GM12891 (cell line): ENCODE measurements at regions not wholly inside any gene's neighbourhood (a gene's known extent, or its start where the extent isn't known, plus 50 kb on each side); places are given as distances from the start of the nearest gene placed in this dataset.

Experiments used
- DNase-seq: peaks from one replicate; pipeline ENCODE4 v3.0.0; 2011; ENCODE audit warnings: low spot score; ENCODE audit not compliant: insufficient read length
- FAIRE-seq: peaks from 2 replicates; lab custom pipeline; 2011; peaks lifted over from hg19 to GRCh38; lab: Jason Lieb, UNC
- PAX5 ChIP-seq: IDR thresholded peaks from 2 replicates; pipeline ENCODE4 v1.6.1; 2011; ENCODE audit warnings: low read length, moderate library complexity, mild to moderate bottlenecking; ENCODE audit not compliant: insufficient read depth, severe bottlenecking
- POLR2A ChIP-seq: IDR thresholded peaks from 2 replicates; pipeline ENCODE4 v1.6.1; 2011; ENCODE audit warnings: low read depth, low read length, control low read depth
- POLR2AphosphoS5 ChIP-seq: IDR thresholded peaks from 2 replicates; pipeline ENCODE4 v1.6.1; 2011; ENCODE audit warnings: low read depth, low read length, control low read depth
- POU2F2 ChIP-seq: IDR thresholded peaks from 2 replicates; pipeline ENCODE4 v1.6.1; 2011; ENCODE audit warnings: low read depth, mild to moderate bottlenecking, control low read depth, low read length, moderate library complexity
- SPI1 ChIP-seq: IDR thresholded peaks from 2 replicates; pipeline ENCODE4 v1.6.1; 2011; ENCODE audit warnings: low read depth, low read length, control low read depth
- TAF1 ChIP-seq: IDR thresholded peaks from 2 replicates; pipeline ENCODE4 v1.6.1; 2011; ENCODE audit warnings: low read depth, low read length, control low read depth

DNA sequence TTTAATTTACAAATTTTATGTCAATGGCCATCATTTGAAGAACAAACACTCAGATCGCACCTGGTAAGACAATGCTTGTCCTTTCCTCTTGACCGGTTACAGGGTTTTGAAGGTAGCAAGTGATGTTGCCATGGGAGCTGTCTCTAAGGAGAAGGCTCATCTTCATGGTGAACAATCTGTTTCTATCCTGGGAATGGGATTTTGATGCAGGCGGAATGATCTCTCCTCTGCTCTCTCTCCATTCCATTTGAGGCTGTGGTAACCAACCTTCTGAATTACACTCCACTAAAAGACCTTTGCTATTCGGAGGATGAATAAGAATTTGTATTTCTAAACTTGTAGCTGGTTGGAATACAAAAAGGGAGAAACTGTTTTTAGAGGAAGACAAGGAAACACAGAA, 57.9 kb upstream of the SLC5A9 start:
- FAIRE-seq = no peak
- DNase-seq = no peak
- no peak for TF ChIP-seq POLR2A
- no peak for TF ChIP-seq POLR2AphosphoS5
- TF ChIP-seq SPI1 = no peak
- no peak for TF ChIP-seq TAF1
- no peak for TF ChIP-seq POU2F2
- no peak for TF ChIP-seq PAX5

DNA sequence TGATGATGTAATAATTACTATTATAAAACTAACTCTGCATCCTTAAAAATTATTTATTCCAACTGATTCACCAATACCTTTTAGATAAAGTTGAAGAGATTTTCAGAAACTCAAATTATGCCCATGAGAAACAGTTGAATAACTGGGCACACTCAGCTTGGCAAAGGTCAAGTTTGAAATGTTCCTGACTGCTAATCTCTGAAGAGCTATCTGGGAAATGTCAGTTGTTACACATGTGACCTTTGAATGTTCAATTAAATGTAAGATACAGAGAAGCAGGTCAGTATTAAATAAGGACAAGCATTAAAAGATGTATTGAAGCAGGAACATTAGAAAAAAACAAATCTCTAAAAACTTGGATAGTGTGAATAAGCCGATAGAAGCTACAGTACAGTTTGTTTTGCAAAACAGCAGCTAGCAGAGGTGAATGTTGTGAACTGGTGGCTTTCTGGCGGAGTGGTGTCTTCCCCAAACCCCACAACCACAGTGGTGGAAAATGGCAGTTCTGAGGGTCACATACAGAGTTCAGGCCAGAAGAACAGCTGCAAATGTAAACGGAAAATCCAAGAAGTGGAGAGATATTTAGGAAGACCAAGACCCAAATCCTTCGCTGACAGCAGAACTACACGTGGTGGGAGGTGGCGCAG, 61.9 kb upstream of the SLC5A9 start:
- no peak for FAIRE-seq
- TF ChIP-seq SPI1 (no peak), POLR2AphosphoS5 (no peak), POLR2A (no peak), POU2F2 (no peak), TAF1 (no peak), PAX5 (no peak)
- no peak for DNase-seq

DNA sequence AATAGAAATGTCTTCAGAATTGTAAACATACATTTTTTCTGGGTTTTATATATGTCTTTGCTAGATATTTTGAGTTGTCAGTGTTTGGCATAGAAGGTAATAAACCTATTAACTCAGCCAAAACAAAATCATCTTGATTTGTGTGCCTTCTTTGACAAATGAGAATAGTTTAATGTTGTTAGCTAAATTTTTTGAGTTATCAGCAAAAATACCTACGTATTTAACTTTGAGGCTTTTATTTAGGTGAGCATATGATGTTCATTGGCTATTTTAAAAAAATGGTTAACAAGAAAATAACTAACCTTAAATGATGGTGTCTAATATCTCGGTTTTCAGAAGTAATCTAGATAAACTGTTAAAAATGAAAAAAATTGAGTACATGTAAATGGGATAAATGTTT, 83.2 kb upstream of the SLC5A9 start:
- TF ChIP-seq PAX5 = no peak
- TF ChIP-seq POU2F2 = no peak
- TF ChIP-seq POLR2A = no peak
- no peak for TF ChIP-seq POLR2AphosphoS5
- no peak for TF ChIP-seq SPI1
- DNase-seq (no peak), FAIRE-seq (no peak)

DNA sequence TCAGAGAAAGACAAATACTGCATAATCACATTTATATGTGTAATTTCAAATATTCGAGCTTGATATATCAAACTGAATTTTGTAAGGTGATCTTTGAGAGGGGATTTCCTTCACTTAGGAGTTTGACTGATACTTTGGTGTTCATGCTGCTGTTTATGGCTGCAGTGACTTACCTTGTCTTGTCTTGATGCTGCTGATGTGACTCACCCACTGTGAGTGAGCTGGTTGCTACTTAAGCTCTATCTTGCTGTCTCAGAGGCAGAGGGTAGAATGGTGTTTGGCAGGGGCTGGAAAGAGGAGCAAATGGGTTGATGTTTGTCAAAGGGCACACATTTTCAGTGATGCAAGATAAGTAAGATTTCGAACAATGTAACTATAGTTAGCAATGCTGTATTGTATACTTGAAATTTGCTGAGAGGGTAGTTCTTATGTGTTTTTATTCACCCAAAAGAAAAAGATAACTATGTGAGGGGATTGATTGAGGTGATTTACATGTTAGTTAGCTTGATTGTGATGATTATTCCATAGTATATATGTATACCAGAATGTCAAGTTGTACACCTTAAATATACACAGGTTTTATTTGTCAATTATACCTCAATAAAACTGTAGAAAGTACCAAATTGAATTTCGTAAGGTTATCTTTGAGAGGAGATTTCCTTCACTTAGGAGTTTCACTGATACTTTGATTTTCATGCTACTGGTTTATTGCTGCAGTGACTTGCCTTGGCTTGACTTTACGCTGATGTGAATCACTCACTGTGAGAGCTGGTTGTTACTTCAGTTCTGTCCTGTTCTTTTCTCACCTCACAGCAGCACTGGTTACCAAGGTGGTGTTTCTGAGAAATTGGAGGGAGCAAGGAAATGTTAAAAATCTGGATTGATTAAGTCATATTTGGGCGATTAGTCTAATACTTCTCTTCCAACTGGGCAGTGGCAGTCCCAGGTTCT, 94.5 kb upstream of the SLC5A9 start:
- FAIRE-seq (no peak), DNase-seq (no peak)
- TF ChIP-seq POLR2AphosphoS5 = no peak

DNA sequence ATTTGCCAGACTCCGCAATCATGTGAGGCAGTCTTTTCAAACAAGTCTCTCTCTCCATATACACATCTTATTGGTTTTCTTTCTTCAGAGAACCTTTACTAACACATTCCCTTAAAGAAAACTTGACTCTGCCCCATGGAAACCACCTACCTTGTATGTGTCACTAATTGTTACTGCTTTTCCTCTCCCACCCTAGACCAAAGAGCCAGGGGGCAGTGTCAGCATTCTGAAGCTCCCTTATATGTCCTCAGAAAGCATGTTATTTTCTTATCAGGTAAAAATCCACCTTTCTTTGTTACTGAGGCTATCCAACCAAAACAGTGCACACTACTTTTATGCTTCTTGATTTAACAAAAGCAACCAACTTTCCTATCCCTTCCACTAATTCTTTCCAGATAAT, 98.9 kb upstream of the SLC5A9 start:
- FAIRE-seq (no peak), DNase-seq (no peak)
- TF ChIP-seq POLR2AphosphoS5 (no peak), TAF1 (no peak), PAX5 (no peak), POLR2A (no peak)

DNA sequence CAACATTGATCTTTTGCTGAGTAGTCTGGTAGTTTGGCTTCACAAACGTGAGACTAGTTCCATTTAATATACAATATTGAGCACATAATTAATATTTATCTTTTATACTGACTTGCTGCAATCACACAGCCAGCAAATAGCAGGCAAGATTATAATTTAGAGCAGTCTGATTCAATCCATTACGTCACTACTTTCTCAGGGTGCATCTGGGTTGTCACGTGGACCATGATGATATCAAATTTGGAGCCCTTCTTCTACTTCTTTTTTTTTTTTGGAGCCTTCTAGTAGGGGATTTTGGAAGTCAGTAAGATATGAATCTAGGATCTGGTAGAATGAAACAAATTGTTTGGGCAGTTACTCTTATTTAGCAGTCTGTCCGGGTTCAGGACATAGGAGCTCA, 100.6 kb upstream of the SLC5A9 start:
- FAIRE-seq = no peak
- DNase-seq = no peak
- TF ChIP-seq PAX5 (no peak), POLR2AphosphoS5 (no peak), TAF1 (no peak), POU2F2 (no peak), POLR2A (no peak), SPI1 (no peak)

DNA sequence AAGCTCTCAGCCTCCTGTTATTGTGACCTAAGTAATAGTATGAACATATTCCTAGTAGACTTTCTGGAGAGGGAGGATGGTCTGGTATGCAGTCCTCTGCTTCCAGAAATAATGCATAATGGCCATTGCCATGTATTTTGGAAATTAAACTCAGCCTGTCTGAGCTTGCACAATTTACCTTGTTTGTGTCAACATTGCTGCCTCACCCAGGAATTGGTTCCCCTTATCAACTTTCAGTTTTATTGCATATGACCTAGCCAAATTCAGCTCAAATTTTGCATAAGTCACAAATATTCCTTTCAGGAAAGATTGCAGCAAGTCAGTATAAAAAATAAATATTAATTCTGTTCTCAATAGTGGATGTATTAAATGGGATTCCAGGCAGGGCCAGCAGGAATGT, 101.9 kb upstream of the SLC5A9 start:
- TF ChIP-seq POLR2AphosphoS5 (no peak), PAX5 (no peak)
- FAIRE-seq (no peak), DNase-seq (no peak)

DNA sequence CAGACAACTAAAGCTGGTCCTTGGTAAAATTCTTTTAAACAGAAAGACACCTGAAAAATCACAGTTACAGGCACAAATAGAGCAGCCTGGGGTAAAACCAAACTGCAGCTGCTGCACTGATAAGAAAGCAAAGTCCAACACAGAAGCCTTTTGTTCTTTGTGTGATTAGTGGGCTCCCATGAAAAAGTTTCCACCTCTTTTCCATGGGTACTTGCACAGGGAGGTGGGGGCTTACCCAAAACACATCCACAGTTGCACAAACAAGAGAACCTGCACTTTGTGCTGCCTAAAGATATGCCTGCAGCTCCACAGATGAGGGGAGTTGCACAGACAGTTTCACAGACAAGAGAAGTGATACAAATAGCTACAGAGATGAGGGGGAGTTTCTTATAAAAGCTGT, 106.7 kb upstream of the SLC5A9 start:
- DNase-seq = no peak
- TF ChIP-seq SPI1 = no peak
- no peak for TF ChIP-seq TAF1
- TF ChIP-seq PAX5 = no peak
- no peak for TF ChIP-seq POLR2AphosphoS5
- TF ChIP-seq POLR2A = no peak
- TF ChIP-seq POU2F2 = no peak
- FAIRE-seq = no peak

DNA sequence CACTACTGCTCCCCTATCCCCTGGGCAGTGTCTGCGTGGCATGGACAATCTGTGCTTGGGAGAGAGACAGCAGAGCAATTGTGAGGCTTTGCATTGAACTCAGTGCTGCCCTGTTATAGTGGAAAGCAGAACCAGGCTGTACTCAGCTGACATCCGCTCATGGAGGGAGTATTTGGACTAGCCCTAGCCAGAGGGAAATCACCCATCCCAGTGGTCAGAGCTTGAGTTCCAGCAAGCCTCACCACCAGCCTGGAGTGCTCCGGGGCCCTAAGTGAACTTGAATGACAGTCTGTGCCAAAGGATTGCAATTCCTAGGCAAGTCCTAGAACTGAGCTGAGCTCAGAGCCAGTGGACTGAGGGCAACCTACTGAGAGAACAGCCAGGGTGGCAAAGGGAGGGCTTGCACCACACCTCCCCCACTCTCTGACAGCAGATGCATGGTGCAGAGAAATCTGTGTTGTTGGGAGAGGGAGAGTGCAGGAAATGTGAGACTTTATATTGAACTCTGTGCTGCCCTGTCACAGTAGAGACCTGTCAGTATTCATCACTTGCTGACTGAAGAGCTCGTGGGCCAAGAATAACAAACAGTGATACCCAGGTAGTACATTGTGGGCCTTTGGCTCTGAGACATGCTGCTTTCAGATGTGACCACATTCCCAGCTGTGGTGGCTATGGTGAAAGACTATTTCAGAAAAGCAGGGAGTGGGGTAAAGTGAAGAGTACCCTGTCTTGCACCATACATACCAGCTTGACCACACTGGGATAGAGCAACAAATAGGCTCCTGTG, 107.7 kb upstream of the SLC5A9 start:
- no peak for TF ChIP-seq POLR2AphosphoS5
- TF ChIP-seq SPI1 = no peak
- no peak for TF ChIP-seq TAF1
- no peak for TF ChIP-seq PAX5
- no peak for TF ChIP-seq POU2F2
- no peak for TF ChIP-seq POLR2A
- DNase-seq = no peak
- no peak for FAIRE-seq
